CD4-positive, alpha-beta T cell treated with Interleukin-4 for 1 hour (primary cell): ENCODE measurements at regions not wholly inside any gene's neighbourhood (a gene's known extent, or its start where the extent isn't known, plus 50 kb on each side); places are given as distances from the start of the nearest gene placed in this dataset.
"Not testable (repeated sequence)": the region's sequence is repeated elsewhere in the genome, so short reads cannot be mapped to it uniquely, and the experiment has no call there.

Source experiments
- DNase-seq, 2 donors: peaks; one replicate each; pipeline ENCODE4 v3.0.0-alpha.2; 2020 to 2022

DNA sequence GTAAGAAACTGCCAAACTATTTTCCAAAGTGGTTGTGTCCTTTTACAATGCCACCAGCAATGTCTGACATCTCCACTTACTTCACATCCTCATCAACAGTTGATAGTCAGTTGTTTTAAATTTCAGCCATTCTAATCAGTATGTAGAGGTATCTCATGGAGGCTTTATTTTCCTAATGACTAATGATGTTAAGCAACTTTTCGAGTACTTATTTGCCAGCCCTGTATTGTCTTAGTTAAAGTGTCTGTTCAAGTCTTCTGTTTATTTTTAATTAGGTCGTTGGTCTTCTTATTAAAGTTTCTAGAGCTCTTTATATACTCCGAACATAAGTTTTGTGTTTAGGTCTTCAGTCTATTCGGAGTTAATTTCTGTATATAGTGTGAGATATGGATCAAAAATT is 54.9 kb upstream of the NBPF12 start:
- not testable (repeated sequence) for DNase-seq

DNA sequence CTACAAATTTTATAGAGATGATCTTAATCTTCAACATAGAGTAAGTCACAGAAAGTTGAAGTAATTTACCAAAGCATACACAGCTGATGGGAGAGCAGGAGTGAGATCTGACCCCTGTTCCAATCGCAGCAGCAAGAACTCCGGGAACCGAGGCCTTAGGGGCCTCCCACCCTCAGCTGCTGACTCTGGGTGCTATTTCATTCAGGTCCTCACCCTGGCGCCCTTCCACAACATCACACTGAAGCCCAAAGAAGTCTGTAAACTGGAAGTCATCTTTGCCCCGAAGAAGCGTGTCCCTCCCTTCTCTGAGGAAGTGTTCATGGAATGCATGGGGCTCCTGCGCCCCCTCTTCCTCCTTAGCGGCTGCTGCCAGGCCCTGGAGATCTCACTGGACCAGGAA is 57.0 kb upstream of the NBPF12 start:
- DNase-seq: not testable (repeated sequence)

DNA sequence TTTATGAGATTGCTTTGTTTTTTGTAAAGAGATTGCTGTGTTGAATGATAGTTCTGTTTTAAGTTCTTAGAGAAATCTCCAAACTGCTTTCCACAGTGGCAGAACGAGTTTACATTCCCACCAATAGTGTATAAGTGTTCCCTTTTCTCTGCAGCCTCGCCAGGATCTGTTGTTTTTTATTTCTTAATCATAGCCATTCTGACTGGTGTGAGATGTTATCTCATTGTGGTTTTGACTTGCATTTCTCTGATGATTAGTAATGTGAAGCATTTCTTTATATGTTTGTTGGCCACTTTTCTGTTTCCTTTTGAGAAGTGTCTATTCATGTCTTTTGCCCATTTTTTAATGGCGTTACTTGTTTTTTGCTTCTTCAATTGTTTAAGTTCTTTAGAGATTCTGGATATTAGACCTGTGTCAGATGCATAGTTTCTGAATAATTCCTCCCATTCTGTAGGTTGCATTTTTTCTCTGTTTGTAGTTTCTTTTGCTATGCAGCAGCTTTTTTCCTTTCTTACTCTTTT is 74.3 kb upstream of the NBPF12 start:
- DNase-seq: not testable (repeated sequence)

DNA sequence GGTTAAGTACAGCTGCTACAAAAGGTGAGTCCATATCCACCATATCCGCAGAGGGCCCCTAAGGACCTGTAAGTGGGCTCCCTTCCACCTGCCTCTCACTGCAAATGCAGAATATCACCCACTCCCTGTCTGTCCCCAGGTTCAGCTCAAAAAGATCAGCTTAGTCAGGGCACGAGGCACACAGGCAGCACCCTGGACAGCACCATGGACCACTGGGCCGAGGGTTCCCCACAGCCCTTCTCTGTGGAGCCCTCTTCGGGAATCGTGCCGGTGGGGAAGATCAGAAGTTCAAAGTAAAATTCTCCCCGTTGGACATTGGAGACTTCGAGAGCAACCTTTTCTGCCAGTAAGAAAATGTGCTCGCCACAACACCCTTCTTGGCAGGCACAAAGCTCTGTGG is 85.0 kb upstream of the NBPF12 start:
- not testable (repeated sequence) for DNase-seq

DNA sequence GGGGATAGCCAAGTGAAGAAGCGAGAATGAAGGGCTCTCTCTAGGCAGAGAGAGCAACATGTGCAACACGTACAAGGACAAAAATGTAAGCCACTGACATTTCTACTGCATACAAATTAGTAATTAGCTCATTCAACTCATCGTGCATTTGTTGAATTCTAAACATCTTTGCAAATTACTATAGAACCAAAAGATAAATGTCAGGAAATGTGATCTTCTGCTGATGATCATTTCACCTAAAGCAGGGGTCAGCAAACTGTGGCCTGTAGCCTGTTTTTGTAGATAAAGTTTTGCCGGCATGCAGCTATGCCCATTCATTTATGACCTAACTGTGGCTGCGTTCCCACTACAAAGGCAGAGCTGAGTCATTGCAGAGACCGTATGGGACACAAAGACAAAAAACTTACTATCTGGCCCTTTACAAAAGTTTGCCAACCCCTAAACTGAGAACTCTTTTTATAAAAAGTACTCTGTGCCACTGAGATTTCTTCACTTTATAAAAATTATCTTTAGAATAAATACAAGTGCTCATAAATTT is 87.7 kb upstream of the NBPF12 start:
- not testable (repeated sequence) for DNase-seq

DNA sequence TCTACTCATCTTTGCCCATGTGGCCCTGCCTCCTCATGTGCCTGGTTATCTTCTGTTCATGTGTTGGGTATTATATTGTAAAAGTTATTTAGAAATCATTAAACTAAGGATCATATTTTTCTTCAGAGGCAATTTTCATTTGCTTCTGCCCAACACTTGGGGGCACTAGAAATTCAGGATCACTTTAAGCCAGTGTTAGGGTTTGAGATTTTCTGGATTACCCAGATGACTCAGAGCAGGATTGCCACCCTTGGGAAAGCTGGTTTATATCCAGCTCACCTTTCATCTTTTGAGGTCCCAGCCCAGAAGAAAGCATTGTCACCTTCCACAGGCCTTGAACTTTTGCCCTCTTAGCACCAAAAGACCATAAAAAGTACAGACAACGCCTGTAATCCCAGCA is 99.4 kb upstream of the NBPF12 start:
- DNase-seq: not testable (repeated sequence)

DNA sequence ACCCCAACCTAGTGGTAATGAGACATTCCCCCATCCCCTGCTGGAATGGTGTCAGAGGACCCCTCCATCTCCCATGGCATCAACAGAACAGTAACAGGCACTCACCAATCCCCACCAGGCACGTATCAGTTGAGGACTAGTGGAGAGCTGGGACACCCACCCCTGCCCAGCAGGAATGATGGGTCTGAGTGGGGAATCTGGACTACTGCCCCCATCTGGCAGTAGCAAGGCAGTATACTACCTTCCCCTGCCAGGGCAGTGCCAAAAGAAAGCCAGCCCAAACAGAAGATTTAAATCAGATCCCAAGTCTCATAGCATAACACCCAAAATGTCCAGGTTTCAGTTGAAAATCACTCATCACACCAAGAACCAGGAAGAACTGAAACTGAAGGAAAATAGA is 111.2 kb upstream of the NBPF12 start:
- DNase-seq: not testable (repeated sequence)

DNA sequence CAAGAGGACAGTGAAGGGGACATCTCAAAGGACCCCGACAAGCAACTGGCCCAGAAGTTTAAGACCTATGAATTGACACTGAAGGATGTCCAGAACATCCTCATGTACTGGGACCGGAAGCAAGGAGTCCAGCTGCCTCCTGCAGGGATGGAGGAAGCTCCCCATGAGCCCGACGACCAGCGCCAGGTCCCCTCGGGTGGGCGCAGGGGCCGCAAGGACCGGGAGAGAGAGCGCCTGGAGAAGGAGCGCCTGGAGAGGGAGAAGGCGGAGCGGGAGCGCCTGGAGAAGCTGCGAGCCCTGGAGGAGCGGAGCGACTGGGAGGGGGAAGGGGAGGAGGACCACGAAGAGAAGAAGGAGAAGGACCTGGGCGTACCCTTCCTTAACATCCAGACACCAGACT is 143.9 kb upstream of the NBPF12 start:
- not testable (repeated sequence) for DNase-seq

DNA sequence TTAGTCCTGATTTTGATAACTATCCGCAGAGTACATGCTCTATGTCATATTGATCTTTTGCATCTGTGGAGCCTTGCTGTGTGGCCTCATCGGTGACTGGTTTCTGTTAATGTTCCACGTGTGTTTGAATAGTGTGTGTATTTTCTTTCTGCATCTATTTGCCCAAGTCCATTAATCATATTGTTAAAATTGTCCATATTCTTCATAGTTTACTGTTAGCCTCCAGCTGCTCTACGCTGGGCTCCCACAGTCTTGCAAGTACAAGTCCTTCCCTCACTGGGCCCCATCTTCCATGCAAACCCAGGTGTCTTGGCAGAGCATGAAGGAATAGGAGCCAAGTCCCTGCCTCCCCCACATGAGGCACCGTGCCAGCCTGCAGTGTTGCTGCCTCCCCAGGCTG is 145.4 kb upstream of the NBPF12 start:
- DNase-seq: not testable (repeated sequence)

DNA sequence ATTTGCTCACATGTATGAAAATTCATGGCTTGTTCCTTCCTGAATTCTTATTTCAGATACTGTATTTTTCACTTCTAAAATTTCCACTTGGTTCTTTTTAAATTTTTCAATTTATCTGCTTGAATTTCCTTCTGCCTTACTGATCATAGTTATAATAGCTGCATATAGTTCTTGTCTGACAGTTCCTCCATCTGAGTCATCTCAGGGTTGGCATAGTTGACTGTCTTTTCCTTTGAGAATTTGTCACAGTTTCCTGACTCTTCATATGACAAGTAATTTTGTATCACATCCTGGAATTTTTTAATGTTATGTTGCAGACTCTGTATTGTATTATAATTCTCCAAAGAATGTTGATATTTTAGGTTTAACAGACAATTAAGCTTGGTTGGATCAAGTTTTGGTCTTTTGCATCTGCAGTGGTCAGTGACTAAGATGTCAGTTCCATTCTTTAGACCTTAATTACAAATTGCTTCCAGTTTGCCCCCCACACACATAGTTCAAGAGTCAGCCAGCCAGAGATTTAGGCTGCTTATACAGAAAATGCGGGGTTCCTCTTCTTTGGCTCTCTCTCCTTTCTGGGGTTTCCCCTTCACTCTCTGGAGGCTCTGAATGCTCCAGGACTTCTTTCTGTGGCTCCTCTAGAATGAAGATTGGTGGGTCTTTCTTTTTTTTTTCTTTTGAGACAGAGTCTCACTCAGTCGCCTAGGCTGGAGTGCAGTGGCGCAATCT is 153.7 kb upstream of the NBPF12 start:
- not testable (repeated sequence) for DNase-seq

DNA sequence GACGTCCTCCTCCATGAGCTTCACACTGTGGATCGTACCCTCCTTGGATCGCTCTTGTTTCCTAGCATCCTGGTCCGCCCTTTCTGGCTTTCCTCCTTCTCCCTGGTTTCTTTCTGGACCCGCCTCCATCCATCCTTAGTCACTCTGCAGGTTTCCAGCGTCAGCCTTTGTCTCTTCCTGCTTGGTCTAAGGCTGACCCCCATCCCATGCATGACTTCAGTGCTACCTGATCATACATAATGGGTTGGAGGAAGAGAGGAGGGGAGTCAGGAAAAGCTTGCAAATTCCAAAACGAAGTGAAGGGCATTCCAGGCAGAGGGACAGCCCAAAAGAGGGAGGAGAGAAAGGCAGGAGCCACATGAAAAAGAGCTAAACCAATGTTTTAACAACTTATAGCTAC is 156.9 kb upstream of the NBPF12 start:
- DNase-seq: not testable (repeated sequence)

DNA sequence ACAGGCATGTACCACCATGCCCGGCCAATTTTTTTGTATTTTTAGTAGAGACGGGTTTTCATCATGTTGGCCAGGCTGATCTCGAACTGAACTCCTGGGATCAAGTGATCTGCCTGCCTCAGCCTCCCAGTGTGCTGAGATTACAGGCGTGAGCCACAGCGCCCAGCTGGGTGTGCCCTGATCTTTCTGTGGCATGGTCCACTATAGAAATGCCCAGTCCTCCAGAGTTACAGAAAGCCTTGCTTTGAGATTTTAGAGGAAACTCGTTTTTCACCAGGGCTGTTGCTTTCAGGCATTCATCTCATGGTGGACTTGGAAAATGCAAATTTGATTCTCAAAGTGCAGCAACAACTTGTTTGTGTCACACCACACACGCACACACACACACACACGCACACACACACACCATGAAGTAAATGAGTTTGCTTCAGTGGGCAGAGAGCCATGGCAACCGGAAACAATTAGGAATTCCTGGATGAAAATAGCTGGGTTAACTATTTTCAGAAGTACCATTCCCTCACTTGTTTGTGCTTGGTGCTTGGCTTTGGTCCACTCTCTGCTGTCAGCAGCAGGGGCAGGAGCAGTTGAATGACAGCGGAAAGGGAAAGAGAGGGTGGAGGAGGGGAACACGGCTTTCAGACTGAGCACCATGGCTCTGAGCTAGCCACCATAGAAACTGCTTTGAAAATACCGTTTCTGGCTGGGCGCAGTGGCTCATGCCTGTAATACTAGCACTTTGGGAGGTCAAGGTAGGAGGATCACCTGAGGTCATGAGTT is 160.1 kb upstream of the NBPF12 start:
- DNase-seq: not testable (repeated sequence)

DNA sequence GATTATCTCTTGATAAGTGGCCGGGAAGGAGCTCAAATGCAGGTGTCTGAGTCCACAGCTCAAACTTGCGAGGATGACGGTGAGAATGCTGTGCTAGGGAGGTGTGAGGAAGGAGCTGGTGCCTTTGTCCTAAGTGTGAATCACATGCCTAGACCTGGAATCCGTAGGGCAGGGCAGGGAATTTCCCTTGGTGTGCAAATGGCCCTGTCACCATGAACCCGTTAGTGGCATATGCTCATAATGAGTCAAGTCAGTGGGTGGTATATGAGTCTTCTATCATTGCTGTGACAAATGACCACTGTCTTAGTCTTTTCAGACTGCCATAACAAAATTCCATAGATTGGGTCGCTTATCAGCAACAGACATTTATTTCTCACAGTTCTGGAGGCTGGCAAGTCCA is 163.1 kb upstream of the NBPF12 start:
- DNase-seq: not testable (repeated sequence)

DNA sequence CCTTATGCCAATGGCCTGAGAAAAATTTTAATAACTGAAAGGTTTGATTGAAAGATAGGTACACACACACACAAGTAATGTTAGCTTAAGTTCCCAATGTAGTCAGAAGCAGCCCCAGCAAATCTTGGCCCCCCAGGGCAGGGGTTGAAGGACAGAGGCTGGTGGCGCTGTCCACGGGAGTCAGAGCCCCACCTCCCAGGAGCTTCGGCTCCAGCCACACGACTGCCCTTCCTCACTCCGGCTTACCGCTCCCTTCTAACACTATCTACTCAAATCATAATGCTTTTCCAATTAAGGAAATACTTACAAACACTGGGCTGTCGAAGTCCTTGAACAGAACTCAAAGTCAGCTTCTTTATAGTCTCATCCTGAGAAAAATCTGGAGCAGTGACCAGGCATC is 163.9 kb upstream of the NBPF12 start:
- DNase-seq: not testable (repeated sequence)

DNA sequence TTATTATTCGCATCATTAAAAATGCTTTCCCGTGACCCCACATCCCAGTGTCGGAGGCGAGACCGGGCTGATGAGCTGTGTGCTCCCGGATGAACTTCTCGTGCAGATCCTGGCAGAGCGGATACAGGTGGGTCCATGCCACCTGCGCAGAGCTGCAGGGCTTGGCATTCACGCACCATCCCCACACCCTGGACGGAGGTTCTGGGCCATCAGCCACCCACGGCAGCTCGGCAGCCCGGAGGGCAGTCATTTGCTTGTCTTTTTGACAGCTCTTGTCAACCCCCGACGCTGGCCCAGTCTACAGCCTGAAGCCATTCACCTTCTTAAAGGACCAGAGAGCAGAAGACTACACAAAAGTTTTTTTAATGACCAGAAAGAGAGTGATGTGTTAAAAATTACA is 166.7 kb upstream of the NBPF12 start:
- DNase-seq: not testable (repeated sequence)

DNA sequence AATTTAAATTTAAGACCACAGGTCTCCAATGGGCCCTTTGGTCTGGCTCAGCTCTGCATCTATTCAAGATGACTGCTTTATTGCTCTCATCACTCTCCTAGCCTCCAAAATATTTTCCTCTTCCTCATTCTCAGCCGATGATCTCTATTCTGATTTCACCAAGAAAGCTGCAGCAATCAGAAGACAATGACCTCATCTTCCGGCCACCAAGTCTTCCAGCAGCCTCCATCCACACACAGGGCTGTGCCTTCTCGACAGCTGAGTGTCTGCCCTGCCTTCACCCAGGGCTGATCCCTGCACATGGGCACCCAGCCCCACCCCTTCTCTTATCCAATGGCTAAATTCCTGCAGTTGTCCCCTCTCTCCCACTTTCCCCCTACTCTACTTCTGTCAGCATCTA is 167.1 kb upstream of the NBPF12 start:
- DNase-seq: not testable (repeated sequence)

DNA sequence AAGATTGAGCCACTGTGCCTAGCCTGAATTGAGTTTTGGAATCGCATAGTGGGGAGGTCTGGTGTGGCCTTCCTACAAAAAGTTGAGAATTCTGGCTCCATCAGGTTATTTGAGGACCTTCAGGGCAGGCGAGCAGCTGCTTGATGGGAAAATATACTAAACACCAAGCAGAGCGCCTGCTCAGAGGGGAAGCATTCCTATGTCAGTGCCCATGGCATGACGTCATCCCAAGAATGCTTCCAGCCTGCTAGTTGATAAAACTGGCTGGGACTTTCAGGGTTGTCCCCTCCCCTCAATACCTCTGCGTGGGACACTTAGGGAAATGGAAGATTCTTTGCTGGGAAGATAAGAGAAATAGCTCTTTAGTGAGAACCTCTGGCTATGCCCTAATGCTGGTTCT is 174.9 kb upstream of the NBPF12 start:
- not testable (repeated sequence) for DNase-seq

DNA sequence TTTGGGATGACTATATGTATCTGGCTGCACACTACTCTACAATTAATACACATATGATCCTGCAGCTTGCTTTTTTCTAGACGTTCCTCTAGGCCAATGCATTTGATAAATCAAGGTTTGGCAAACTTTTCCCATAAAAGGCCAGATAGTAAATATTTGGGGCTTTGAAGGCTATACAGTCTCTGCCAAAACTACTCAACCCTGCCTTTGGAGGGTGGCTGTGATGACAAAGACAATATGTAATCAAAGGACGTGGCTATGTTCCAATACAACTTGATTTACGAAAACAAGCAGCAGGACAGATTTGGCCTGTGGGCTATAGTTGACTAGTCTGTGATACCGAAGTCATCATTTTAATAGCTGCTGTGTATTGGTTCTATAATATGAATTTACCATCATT is 181.3 kb upstream of the NBPF12 start:
- DNase-seq: not testable (repeated sequence)

DNA sequence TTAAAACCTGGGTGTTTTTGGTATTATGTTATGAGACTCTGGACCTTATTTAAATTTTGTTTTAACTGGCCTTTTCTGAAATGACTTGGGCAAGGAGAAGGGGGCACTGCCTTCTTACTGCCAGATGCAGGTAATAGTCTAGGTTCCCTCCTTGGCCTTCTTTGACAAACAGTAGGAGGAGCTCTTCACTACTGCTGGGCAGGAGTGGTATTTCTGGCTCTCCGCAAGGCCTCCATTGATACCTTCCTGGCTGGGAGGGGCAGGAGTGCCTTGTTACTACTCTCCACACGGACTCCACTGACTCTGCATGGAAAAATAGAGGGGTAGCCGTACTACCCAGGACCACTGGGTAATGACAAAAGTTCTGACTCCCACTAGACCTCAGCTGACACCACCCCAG is 189.4 kb upstream of the NBPF12 start:
- DNase-seq: not testable (repeated sequence)

DNA sequence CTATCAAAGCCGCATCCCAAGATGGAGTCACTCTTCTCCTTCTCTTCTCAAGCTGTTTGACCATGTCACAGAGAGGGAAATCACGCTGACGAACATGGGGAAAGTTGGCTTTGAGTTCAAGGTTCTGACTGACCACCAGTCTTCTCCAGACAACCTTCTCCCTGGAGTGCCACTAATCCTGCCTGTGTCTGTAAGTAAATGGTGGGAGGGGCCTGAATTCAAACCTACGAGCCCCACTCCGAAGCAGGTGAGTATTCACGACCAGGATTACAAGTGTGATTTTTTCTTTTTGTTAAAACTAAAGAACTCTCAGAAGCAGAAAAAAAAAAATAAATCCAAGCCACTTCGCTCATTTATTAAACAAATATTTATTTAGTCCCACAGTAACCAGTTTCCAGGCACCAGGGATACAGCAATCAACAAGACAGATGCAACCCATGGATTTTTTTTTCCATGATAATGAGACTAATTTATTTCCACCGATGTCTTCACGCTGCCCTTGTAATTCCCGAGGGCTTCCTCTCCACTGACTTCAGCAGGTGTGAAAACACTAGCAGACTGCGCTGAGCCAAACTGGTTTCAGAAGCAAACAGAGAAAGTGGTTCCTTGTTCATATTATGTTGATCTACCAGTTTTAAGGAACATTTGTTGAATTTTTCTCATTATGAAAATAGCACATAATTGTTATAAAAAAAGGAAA is 206.0 kb upstream of the NBPF12 start:
- DNase-seq: not testable (repeated sequence)

DNA sequence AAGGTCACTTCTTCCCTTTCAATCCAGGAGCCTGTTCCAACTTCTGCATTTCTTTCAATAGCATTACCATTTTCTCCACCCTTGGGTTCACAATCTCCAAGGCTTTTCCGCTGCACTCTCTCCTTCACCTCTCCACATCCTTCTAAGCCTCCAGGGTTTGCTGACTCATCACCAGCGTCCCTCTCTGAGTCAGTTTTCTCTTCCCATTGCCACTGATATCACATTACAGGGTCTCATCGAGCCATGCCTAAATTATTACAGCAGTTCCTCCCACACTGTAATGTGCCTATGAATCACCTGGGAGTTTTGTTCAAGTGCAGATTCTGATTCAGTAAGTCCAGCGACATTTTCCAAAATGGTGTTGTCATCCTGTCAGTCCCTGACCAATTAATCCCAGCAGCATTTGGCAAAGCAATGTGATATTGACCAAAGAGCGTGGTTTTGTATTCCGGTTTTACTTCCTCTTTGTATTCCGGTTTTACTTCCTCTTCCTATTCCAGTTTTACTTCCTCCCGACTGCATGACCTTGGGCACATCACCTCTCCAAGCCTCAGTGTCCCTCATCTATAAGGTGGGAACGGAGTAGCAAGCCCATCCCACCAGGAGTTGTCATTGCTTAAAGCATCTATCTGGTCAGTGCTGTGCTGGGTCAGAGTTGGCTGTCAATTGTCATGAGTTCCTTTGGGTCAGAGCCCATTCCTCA is 208.3 kb upstream of the NBPF12 start:
- DNase-seq: not testable (repeated sequence)

DNA sequence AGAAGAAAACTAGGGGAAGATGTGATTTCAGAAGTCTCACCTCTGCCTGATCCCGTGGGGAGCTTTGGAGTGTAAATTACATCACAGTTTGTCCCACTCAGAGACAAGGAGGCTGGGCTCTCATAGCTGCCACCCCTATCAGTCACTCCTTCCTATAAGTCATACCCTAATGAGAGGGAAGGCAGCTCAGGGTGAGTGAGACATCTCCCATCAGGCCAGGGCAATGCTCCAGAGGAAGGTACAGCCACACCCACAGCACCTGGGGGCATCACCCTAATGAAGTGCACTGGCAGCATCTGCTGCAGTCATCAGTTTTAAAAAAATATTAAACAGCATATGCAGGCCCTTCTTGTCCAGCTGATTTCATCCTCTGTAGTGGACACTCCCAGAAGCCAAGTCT is 223.1 kb upstream of the NBPF12 start:
- DNase-seq: not testable (repeated sequence)
